Endothelial cell of umbilical vein (primary cell): ENCODE measurements at regions not wholly inside any gene's neighbourhood (a gene's known extent, or its start where the extent isn't known, plus 50 kb on each side); places are given as distances from the start of the nearest gene placed in this dataset.
"Not testable (repeated sequence)": the region's sequence is repeated elsewhere in the genome, so short reads cannot be mapped to it uniquely, and the experiment has no call there.

ENCODE experiments used
- BruUV-seq: library from RNA; stranded (reverse); fragments of 400-500 nt; replicated peaks from 2 replicates; lab custom pipeline; 2021; lab: Mats Ljungman, UMichigan
- CTCF ChIA-PET: fragments of 300-600, 350-600 bp; sonication (Branson Sonifier 250); formaldehyde crosslinking; loops from one replicate; lab custom pipeline; 2021; ENCODE audit warnings: antibody characterized with exemption, inconsistent platforms; lab: Charles Lee
- POLR2A ChIA-PET: fragments of 300-600, 350-600 bp; sonication (Branson Sonifier 250); formaldehyde crosslinking; loops from one replicate; lab custom pipeline; 2021; ENCODE audit warnings: antibody characterized with exemption, inconsistent platforms; lab: Charles Lee
- DNase-seq: peaks from one replicate; pipeline ENCODE4 v3.0.0-alpha.2; 2011; ENCODE audit warnings: low read depth, low spot score
- FAIRE-seq: peaks from 2 replicates; lab custom pipeline; 2011; peaks lifted over from hg19 to GRCh38; lab: Jason Lieb, UNC
- H2AFZ ChIP-seq: 2 replicates; pipeline ENCODE4 v1.6.0; 2012; ENCODE audit warnings: low read depth, low read length, control low read depth, inconsistent platforms
- H3K27ac ChIP-seq: 2 replicates; pipeline ENCODE4 v1.5.1; 2011; ENCODE audit warnings: low read depth, mild to moderate bottlenecking, control low read depth, low read length, moderate library complexity; ENCODE audit not compliant: insufficient read depth
- H3K27me3 ChIP-seq, 2 experiments: 2 replicates each; pipeline versions ENCODE4 v1.6.0 to v1.6.1; 2011; ENCODE audit warnings: low read length in 2 of 2, mixed read lengths in 1 of 2; ENCODE audit not compliant: control insufficient read depth in 2 of 2, insufficient read depth in 2 of 2
- H3K36me3 ChIP-seq, 2 experiments: 2 replicates in 1 of 2; 3 replicates in 1 of 2; pipeline ENCODE4 v1.5.1; 2011; ENCODE audit warnings: low read length in 2 of 2, mild to moderate bottlenecking in 1 of 2, moderate library complexity in 1 of 2; ENCODE audit not compliant: control insufficient read depth in 2 of 2, insufficient read depth in 2 of 2; ENCODE audit errors: extremely low read depth in 1 of 2
- H3K4me1 ChIP-seq: 3 replicates; pipeline ENCODE4 v1.5.1; 2011; ENCODE audit warnings: mild to moderate bottlenecking, low read length; ENCODE audit not compliant: control insufficient read depth, insufficient read depth; ENCODE audit errors: extremely low read depth
- H3K4me2 ChIP-seq: 2 replicates; pipeline ENCODE4 v1.6.1; 2011; ENCODE audit warnings: low read length, control low read depth, mixed read lengths; ENCODE audit not compliant: insufficient read depth
- H3K4me3 ChIP-seq, 3 experiments: fragments of 200-600 bp in 1 of 3; sonication (generic), shearing (Covaris generic) in 1 of 3; replicated peaks in 1 of 3; 2 replicates each; pipeline ENCODE4 v1.5.1; 2011 to 2016; ENCODE audit warnings: control low read depth in 3 of 3, low read length in 3 of 3, mild to moderate bottlenecking in 2 of 3, inconsistent platforms in 1 of 3, low read depth in 1 of 3, moderate library complexity in 1 of 3; ENCODE audit not compliant: insufficient read depth in 1 of 3
- H3K79me2 ChIP-seq: 2 replicates; pipeline ENCODE4 v1.6.0; 2012; ENCODE audit warnings: low read length, inconsistent platforms; ENCODE audit not compliant: control insufficient read depth, insufficient read depth
- H3K9ac ChIP-seq: replicated peaks from 2 replicates; pipeline ENCODE3; 2011; ENCODE audit warnings: low read length, control low read depth; ENCODE audit not compliant: insufficient read depth; ENCODE audit errors: extremely low read depth
- H3K9me1 ChIP-seq: replicated peaks from 3 replicates; pipeline ENCODE4 v1.6.0; 2011; ENCODE audit warnings: mild to moderate bottlenecking, low read length; ENCODE audit not compliant: control insufficient read depth, insufficient read depth; ENCODE audit errors: extremely low read depth
- H3K9me3 ChIP-seq: replicated peaks from 2 replicates; pipeline ENCODE4 v1.5.1; 2012; ENCODE audit warnings: low read length, inconsistent platforms; ENCODE audit not compliant: control insufficient read depth, insufficient read depth
- H4K20me1 ChIP-seq: replicated peaks from 2 replicates; pipeline ENCODE3; 2011; ENCODE audit warnings: mild to moderate bottlenecking, low read length; ENCODE audit not compliant: control insufficient read depth, insufficient read depth; ENCODE audit errors: extremely low read depth
- EZH2 ChIP-seq: IDR thresholded peaks from 2 replicates; pipeline ENCODE4 v1.6.1; 2012; ENCODE audit warnings: borderline replicate concordance, low read depth, mild to moderate bottlenecking, moderate library complexity, low read length, inconsistent platforms; ENCODE audit not compliant: severe bottlenecking
- FOS ChIP-seq: IDR thresholded peaks from 2 replicates; pipeline ENCODE4 v1.6.1; 2011; ENCODE audit warnings: mild to moderate bottlenecking, low read length, moderate library complexity, borderline replicate concordance; ENCODE audit not compliant: insufficient read depth
- GATA2 ChIP-seq: IDR thresholded peaks from 2 replicates; pipeline ENCODE4 v1.7.0; 2011; ENCODE audit warnings: low read depth, mild to moderate bottlenecking, moderate library complexity, mixed read lengths, low read length; ENCODE audit not compliant: insufficient read length, insufficient read depth
- JUN ChIP-seq: IDR thresholded peaks from 2 replicates; pipeline ENCODE4 v1.6.1; 2011; ENCODE audit warnings: borderline replicate concordance, low read depth; ENCODE audit not compliant: insufficient read length, insufficient read depth
- MYC ChIP-seq: IDR thresholded peaks from one replicate; pipeline ENCODE4 v1.6.1; 2011; ENCODE audit warnings: mild to moderate bottlenecking, low read depth, low read length
- POLR2A ChIP-seq: IDR thresholded peaks from 2 replicates; pipeline ENCODE4 v1.6.1; 2012; ENCODE audit warnings: low read depth, mild to moderate bottlenecking, control low read depth, low read length
- POLR2AphosphoS5 ChIP-seq: IDR thresholded peaks from 2 replicates; pipeline ENCODE4 v1.6.1; 2012; ENCODE audit warnings: low read depth, mild to moderate bottlenecking, control low read depth, low read length, moderate library complexity; ENCODE audit not compliant: insufficient read depth
- dilution Hi-C: fragments of 300-500 bp; cut with MboI; formaldehyde crosslinking; loops from one replicate; pipeline ENCODE4 v1.15.0; 2019; ENCODE audit warnings: low sequenced_read_pairs; ENCODE audit not compliant: extremely low pct_ligation_motif_present
- intact Hi-C: fragments of 100-400 bp; cut with micrococcal nuclease; formaldehyde crosslinking; loops from one replicate; pipeline ENCODE4 v1.10.0; 2022
- TF ChIP-seq, protein P1 (sequence below), 2 donors: IDR thresholded peaks; 1 replicate in 1 of 2; 2 replicates in 1 of 2; pipeline ENCODE4 v1.5.1; 2011; ENCODE audit warnings: low read length in 2 of 2, mild to moderate bottlenecking in 2 of 2, moderate library complexity in 2 of 2, control low read depth in 1 of 2, inconsistent platforms in 1 of 2, low read depth in 1 of 2; ENCODE audit not compliant: insufficient read depth in 1 of 2; ENCODE audit errors: extremely low read depth in 1 of 2
- TF ChIP-seq, protein P2 (sequence below): IDR thresholded peaks from 2 replicates; pipeline ENCODE4 v1.6.1; 2011; ENCODE audit not compliant: insufficient read depth, insufficient read length

DNA sequence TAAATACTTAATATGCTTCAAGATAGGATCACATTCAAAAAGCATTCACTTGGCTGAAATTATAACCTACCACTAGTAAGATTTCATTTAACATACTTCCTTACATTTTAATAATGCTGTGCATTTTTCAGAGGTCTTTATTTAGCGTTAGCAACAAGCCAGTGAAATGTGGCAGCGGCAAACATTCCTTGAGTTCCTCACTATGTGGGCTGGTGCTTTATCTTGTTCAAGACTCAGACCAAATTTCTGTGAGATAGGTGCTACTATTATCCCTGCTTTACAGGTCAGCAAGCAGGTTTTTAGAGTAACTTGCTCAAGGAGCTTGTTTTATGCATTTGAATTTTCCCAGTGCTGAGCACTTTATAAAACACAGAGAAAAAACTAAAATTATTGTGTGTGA, 132.7 kb downstream of the PLPPR4 start:
- TF ChIP-seq GATA2 (no peak), JUN (no peak)
- intact Hi-C loops (no loop called here), dilution Hi-C loops (no loop called here)
- POLR2A ChIA-PET: no interaction called here
- Histone ChIP-seq H3K27me3 (peaks cover 0 to 5% of the 10 kb centered on the region in 2 experiments), H3K4me3 (no peak overlapping the region), H4K20me1 (no peaks in the 10 kb centered on the region), H3K9ac (no peak overlapping the region), H3K27ac (no peak overlapping the region), H3K4me2 (no peak overlapping the region), H3K9me1 (no peaks in the 10 kb centered on the region), H3K36me3 (no peaks in the 10 kb centered on the region), H3K9me3 (no peaks in the 10 kb centered on the region), H2AFZ (no peak overlapping the region), H3K79me2 (no peaks in the 10 kb centered on the region), H3K4me1 (no peaks in the 10 kb centered on the region)
- no peak for FAIRE-seq
- no TSS peak for BruUV-seq
- CTCF ChIA-PET: interaction anchor here (1.5 kb wide), 1 partner anchor 11 kb away, joined by 3 read pairs; no protein-coding TSS in a partner anchor
- no peak for DNase-seq

DNA sequence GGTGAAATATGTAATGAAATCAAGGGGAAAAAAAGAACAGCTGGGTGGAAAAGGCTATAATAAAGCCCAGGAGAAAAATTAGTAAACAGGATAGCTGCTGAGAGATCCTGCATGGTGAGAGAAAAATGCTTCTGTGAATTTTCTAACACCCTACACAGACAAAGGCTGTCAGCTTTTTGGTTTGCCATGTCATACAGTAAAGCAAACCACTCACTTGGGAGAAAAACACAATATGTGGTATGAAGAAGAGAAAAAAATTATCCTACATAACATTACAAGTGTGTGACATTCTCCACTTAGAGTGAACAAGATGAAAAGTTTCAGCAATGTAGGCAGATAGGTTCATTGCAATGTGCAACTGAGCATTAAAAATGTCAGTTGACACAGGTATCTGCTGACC, 133.6 kb downstream of the PLPPR4 start:
- Histone ChIP-seq H2AFZ (no peak overlapping the region), H3K4me2 (no peak overlapping the region), H3K9me1 (no peaks in the 10 kb centered on the region), H3K4me1 (no peaks in the 10 kb centered on the region), H3K9ac (no peak overlapping the region), H3K9me3 (no peaks in the 10 kb centered on the region), H3K36me3 (no peaks in the 10 kb centered on the region), H3K27me3 (peaks cover 0 to 5% of the 10 kb centered on the region in 2 experiments), H3K79me2 (no peaks in the 10 kb centered on the region), H3K27ac (no peak overlapping the region), H4K20me1 (no peaks in the 10 kb centered on the region), H3K4me3 (no peak overlapping the region)
- TF ChIP-seq JUN (no peak), MYC (no peak), GATA2 (no peak), FOS (no peak), POLR2A (no peak), EZH2 (no peak), POLR2AphosphoS5 (no peak)
- TF ChIP-seq, protein P1, sequence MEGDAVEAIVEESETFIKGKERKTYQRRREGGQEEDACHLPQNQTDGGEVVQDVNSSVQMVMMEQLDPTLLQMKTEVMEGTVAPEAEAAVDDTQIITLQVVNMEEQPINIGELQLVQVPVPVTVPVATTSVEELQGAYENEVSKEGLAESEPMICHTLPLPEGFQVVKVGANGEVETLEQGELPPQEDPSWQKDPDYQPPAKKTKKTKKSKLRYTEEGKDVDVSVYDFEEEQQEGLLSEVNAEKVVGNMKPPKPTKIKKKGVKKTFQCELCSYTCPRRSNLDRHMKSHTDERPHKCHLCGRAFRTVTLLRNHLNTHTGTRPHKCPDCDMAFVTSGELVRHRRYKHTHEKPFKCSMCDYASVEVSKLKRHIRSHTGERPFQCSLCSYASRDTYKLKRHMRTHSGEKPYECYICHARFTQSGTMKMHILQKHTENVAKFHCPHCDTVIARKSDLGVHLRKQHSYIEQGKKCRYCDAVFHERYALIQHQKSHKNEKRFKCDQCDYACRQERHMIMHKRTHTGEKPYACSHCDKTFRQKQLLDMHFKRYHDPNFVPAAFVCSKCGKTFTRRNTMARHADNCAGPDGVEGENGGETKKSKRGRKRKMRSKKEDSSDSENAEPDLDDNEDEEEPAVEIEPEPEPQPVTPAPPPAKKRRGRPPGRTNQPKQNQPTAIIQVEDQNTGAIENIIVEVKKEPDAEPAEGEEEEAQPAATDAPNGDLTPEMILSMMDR (IDR thresholded peaks at IDR 0.05; ENCODE audit: extremely low read depth in 1 of 2, insufficient read depth in 1 of 2, low read depth in 1 of 2, low read length in 2 of 2): no peak
- TF ChIP-seq, protein P2, sequence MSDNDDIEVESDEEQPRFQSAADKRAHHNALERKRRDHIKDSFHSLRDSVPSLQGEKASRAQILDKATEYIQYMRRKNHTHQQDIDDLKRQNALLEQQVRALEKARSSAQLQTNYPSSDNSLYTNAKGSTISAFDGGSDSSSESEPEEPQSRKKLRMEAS: no peak
- intact Hi-C loops (no loop called here), dilution Hi-C loops (no loop called here)
- DNase-seq: no peak
- ChIA-PET CTCF (interaction anchor here (1.5 kb wide), 1 partner anchor 11 kb away, joined by 3 read pairs; no protein-coding TSS in a partner anchor), POLR2A (no interaction called here)
- FAIRE-seq: no peak
- BruUV-seq: no TSS peak

DNA sequence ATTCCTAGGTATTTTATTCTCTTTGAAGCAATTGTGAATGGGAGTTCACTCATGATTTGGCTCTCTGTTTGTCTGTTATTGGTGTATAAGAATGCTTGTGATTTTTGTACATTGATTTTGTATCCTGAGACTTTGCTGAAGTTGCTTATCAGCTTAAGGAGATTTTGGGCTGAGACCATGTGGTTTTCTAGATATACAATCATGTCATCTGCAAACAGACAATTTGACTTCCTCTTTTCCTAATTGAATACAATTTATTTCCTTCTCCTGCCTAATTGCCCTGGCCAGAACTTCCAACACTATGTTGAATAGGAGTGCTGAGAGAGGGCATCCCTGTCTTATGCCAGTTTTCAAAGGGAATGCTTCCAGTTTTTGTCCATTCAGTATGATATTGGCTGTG, 137.3 kb downstream of the PLPPR4 start:
- intact Hi-C loops, POLR2A ChIA-PET, FAIRE-seq: not testable (repeated sequence)

More for the DNA sequence above, 137.3 kb downstream of the PLPPR4 start:
- H3K27ac ChIP-seq, DNase-seq, H3K9me3 ChIP-seq, H3K4me2 ChIP-seq, H3K9me1 ChIP-seq, CTCF ChIA-PET, H2AFZ ChIP-seq, H3K4me1 ChIP-seq, H4K20me1 ChIP-seq, H3K79me2 ChIP-seq, H3K9ac ChIP-seq, BruUV-seq, H3K36me3 ChIP-seq, H3K4me3 ChIP-seq, dilution Hi-C loops, H3K27me3 ChIP-seq: not testable (repeated sequence)
